CD14-positive monocyte (primary cell): ENCODE measurements at regions not wholly inside any gene's neighbourhood (a gene's known extent, or its start where the extent isn't known, plus 50 kb on each side); places are given as distances from the start of the nearest gene placed in this dataset.

Experiments
- DNase-seq, 3 donors: peaks; one replicate each; pipeline ENCODE4 v3.0.0-alpha.2; 2011 to 2022
- H2AFZ ChIP-seq: 2 replicates; pipeline ENCODE4 v1.6.0; 2012; ENCODE audit warnings: mild to moderate bottlenecking, low read depth, low read length, inconsistent platforms; ENCODE audit not compliant: insufficient read depth, poor library complexity, severe bottlenecking
- H3K27ac ChIP-seq, 2 donors: 1 replicate in 1 of 2; 2 replicates in 1 of 2; pipeline ENCODE4 v1.5.1; 2012 to 2013; ENCODE audit warnings: low read length in 2 of 2, control low read depth in 1 of 2, inconsistent platforms in 1 of 2, low read depth in 1 of 2, mild to moderate bottlenecking in 1 of 2
- H3K27me3 ChIP-seq, 2 donors: one replicate each; pipeline versions ENCODE4 v1.6.0 to v1.6.1; 2011 to 2013; ENCODE audit warnings: low read length in 2 of 2; ENCODE audit not compliant: control insufficient read depth in 2 of 2, insufficient read depth in 2 of 2
- H3K36me3 ChIP-seq, 2 donors: replicated peaks in 1 of 2; 1 replicate in 1 of 2; 2 replicates in 1 of 2; pipeline versions ENCODE4 v1.5.1 to v1.6.1; 2012 to 2013; ENCODE audit warnings: low read length in 2 of 2, control low read depth in 1 of 2, inconsistent platforms in 1 of 2, mild to moderate bottlenecking in 1 of 2; ENCODE audit not compliant: insufficient read depth in 2 of 2, control insufficient read depth in 1 of 2
- H3K4me1 ChIP-seq, 2 donors: 1 replicate in 1 of 2; 2 replicates in 1 of 2; pipeline versions ENCODE4 v1.5.1 to v1.6.1; 2012 to 2013; ENCODE audit warnings: low read length in 2 of 2, control low read depth in 1 of 2, inconsistent platforms in 1 of 2, mild to moderate bottlenecking in 1 of 2, moderate library complexity in 1 of 2; ENCODE audit not compliant: insufficient read depth in 2 of 2, control insufficient read depth in 1 of 2
- H3K4me2 ChIP-seq: replicated peaks from 2 replicates; pipeline ENCODE3; 2012; ENCODE audit warnings: low read length, moderate library complexity, mild to moderate bottlenecking; ENCODE audit not compliant: poor library complexity, severe bottlenecking; ENCODE audit errors: extremely low read depth
- H3K4me3 ChIP-seq, 3 experiments: fragments of 200-600 bp in 1 of 3; sonication (generic) in 1 of 3; replicated peaks in 1 of 3; 1 replicate in 2 of 3; 2 replicates in 1 of 3; pipeline ENCODE4 v1.5.1; 2011 to 2013; ENCODE audit warnings: low read length in 3 of 3, mild to moderate bottlenecking in 3 of 3, control low read depth in 2 of 3, low read depth in 2 of 3, inconsistent platforms in 1 of 3, moderate library complexity in 1 of 3
- H3K79me2 ChIP-seq: 2 replicates; pipeline ENCODE4 v1.6.0; 2012; ENCODE audit warnings: mild to moderate bottlenecking, control low read depth, inconsistent platforms, low read length, moderate library complexity; ENCODE audit not compliant: insufficient read depth
- H3K9ac ChIP-seq: 2 replicates; pipeline ENCODE4 v1.6.0; 2017; ENCODE audit warnings: low read length, mild to moderate bottlenecking; ENCODE audit not compliant: insufficient read depth, poor library complexity, severe bottlenecking
- H3K9me3 ChIP-seq, 2 donors: replicated peaks in 1 of 2; 1 replicate in 1 of 2; 2 replicates in 1 of 2; pipeline versions ENCODE4 v1.5.1 to v1.6.1; 2012 to 2013; ENCODE audit warnings: low read length in 2 of 2, control low read depth in 1 of 2; ENCODE audit not compliant: control insufficient read depth in 1 of 2, insufficient read depth in 1 of 2
- H4K20me1 ChIP-seq: 2 replicates; pipeline ENCODE4 v1.6.0; 2012; ENCODE audit warnings: mild to moderate bottlenecking, low read length, control low read depth, moderate library complexity; ENCODE audit not compliant: insufficient read depth
- H3K27ac Mint-ChIP-seq, 7 donors: one replicate each; pipeline ENCODE4 v1.8.0; 2020; ENCODE audit warnings: mild to moderate bottlenecking in 7 of 7, mixed read lengths in 7 of 7, moderate library complexity in 6 of 7, inconsistent platforms in 2 of 7
- H3K27me3 Mint-ChIP-seq, 3 donors: one replicate each; pipeline ENCODE4 v1.8.0; 2021 to 2022; ENCODE audit warnings: low read depth in 3 of 3, mild to moderate bottlenecking in 3 of 3, mixed read lengths in 3 of 3, moderate library complexity in 3 of 3, inconsistent platforms in 1 of 3
- H3K36me3 Mint-ChIP-seq, 2 donors: one replicate each; pipeline ENCODE4 v1.8.0; 2020; ENCODE audit warnings: mixed read lengths in 2 of 2, inconsistent platforms in 1 of 2, mild to moderate bottlenecking in 1 of 2
- H3K4me1 Mint-ChIP-seq: one replicate; pipeline ENCODE4 v1.8.0; 2020; ENCODE audit warnings: mild to moderate bottlenecking, mixed read lengths
- H3K4me3 Mint-ChIP-seq, 2 donors: one replicate each; pipeline ENCODE4 v1.8.0; 2020; ENCODE audit warnings: mild to moderate bottlenecking in 2 of 2, mixed read lengths in 2 of 2, moderate library complexity in 1 of 2
- H3K9me3 Mint-ChIP-seq, 7 donors: one replicate each; pipeline ENCODE4 v1.8.0; 2020 to 2022; ENCODE audit warnings: mixed read lengths in 7 of 7, mild to moderate bottlenecking in 6 of 7, moderate library complexity in 6 of 7, inconsistent platforms in 2 of 7
- CTCF ChIP-seq: fragments of 200-600 bp; IDR thresholded peaks from one replicate; pipeline ENCODE4 v1.8.0; 2022; ENCODE audit warnings: antibody characterized with exemption, mild to moderate bottlenecking
- WGBS: methylation state at CpG from one replicate; pipeline ENCODE4 v1.1.5; 2013; ENCODE audit warnings: missing lambda C conversion rate; ENCODE audit not compliant: insufficient coverage; 5-methylcytosine and 5-hydroxymethylcytosine counted together
- intact Hi-C, 2 donors: fragments of 100-400 bp; cut with micrococcal nuclease; formaldehyde crosslinking; loops; one replicate each; pipeline versions ENCODE4 v1.15.0 to v1.15.1; 2023

GRCh38 chr4:57910151-57910550 is 800.0 kb upstream of the IGFBP7 start:
- H2AFZ ChIP-seq, result no peak overlapping the region
- Mint-ChIP-seq H3K27me3 (peaks cover 0 to 2% (median 0%) of the 10 kb centered on the region in 3 donors), H3K4me3 (no peak overlapping the region), H3K27ac (no peak overlapping the region), H3K9me3 (peaks cover 0 to 3% (median 0%) of the 10 kb centered on the region in 7 donors), H3K36me3 (no peaks in the 10 kb centered on the region), H3K4me1 (no peaks in the 10 kb centered on the region)
- TF ChIP-seq CTCF, result no peak
- no peaks in the 10 kb centered on the region for H3K79me2 ChIP-seq
- H3K4me3 ChIP-seq, result no peak overlapping the region
- H3K27ac ChIP-seq, result no peak overlapping the region
- no peak overlapping the region for H3K4me2 ChIP-seq
- H3K36me3 ChIP-seq, result no peaks in the 10 kb centered on the region
- H3K9ac ChIP-seq, result no peak overlapping the region
- no peaks in the 10 kb centered on the region for H3K4me1 ChIP-seq
- intact Hi-C loops, result no loop called here
- H3K27me3 ChIP-seq, result no peaks in the 10 kb centered on the region
- H4K20me1 ChIP-seq, result no peaks in the 10 kb centered on the region
- no peaks in the 10 kb centered on the region for H3K9me3 ChIP-seq
- no peak for DNase-seq
- WGBS, result no CpG with 5 or more reads among the region's 3 CpGs

GRCh38 chr4:57905965-57906364 is 795.8 kb upstream of the IGFBP7 start:
- no peak overlapping the region for H3K4me2 ChIP-seq
- H3K27me3 ChIP-seq, result no peaks in the 10 kb centered on the region
- no peak overlapping the region for H3K27ac ChIP-seq
- H2AFZ ChIP-seq, result no peak overlapping the region
- H3K79me2 ChIP-seq, result no peaks in the 10 kb centered on the region
- intact Hi-C loops, result no loop called here
- DNase-seq, result no peak
- H4K20me1 ChIP-seq, result no peaks in the 10 kb centered on the region
- no peaks in the 10 kb centered on the region for H3K4me1 Mint-ChIP-seq
- H3K4me3 ChIP-seq, result no peak overlapping the region
- H3K36me3 ChIP-seq, result no peaks in the 10 kb centered on the region
- no peaks in the 10 kb centered on the region for H3K27me3 Mint-ChIP-seq
- no peaks in the 10 kb centered on the region for H3K36me3 Mint-ChIP-seq
- no peak overlapping the region for H3K9ac ChIP-seq
- H3K27ac Mint-ChIP-seq, result no peak overlapping the region
- H3K9me3 ChIP-seq, result no peaks in the 10 kb centered on the region
- TF ChIP-seq CTCF, result no peak
- H3K9me3 Mint-ChIP-seq, result peaks cover 0 to 5% (median 0%) of the 10 kb centered on the region in 7 donors
- no peaks in the 10 kb centered on the region for H3K4me1 ChIP-seq
- H3K4me3 Mint-ChIP-seq, result no peak overlapping the region
- WGBS, result no CpG with 5 or more reads among the region's 3 CpGs
